ENCODE measurements at regions not wholly inside any gene's neighbourhood (a gene's known extent, or its start where the extent isn't known, plus 50 kb on each side); places are given as distances from the start of the nearest gene placed in this dataset.
"Not testable (repeated sequence)": the region's sequence is repeated elsewhere in the genome, so short reads cannot be mapped to it uniquely, and the experiment has no call there.

GRCh38 chr5:13198226-13198625, 746.3 kb downstream of the DNAH5 start:
- CTCF ChIA-PET (ENCODE audit: partially characterized antibody); H3K9me3 ChIP-seq (ENCODE audit: insufficient read depth in 2 of 2, low read depth in 1 of 2, low read length in 1 of 2); H3K4me3 ChIP-seq (ENCODE audit: extremely low read depth in 1 of 4, insufficient read depth in 2 of 4, low read depth in 3 of 4, low read length in 4 of 4); H3K14ac ChIP-seq (ENCODE audit: insufficient read length); H4K91ac ChIP-seq (replicated peaks; ENCODE audit: insufficient read length, low read length); H3K27ac ChIP-seq (ENCODE audit: low read depth, low read length); H3K27me3 ChIP-seq (replicated peaks in 1 of 4; ENCODE audit: control insufficient read depth in 3 of 4, extremely low read depth in 1 of 4, insufficient read depth in 3 of 4, low read length in 3 of 4); H3K18ac ChIP-seq (ENCODE audit: extremely low read depth, low read length); H2AFZ ChIP-seq (ENCODE audit: low read length); H2AK5ac ChIP-seq (ENCODE audit: low read depth, low read length); H3K9ac ChIP-seq (replicated peaks in 1 of 4; ENCODE audit: extremely low read depth in 1 of 4, low read depth in 3 of 4, low read length in 3 of 4); H3K79me2 ChIP-seq (ENCODE audit: control insufficient read depth in 1 of 2, insufficient read depth in 2 of 2, low read length in 2 of 2); H3K23ac ChIP-seq (ENCODE audit: insufficient read length); H3K4me1 ChIP-seq (replicated peaks in 1 of 4; ENCODE audit: control insufficient read depth in 3 of 4, insufficient read depth in 4 of 4, low read length in 3 of 4); POLR2A ChIA-PET (ENCODE audit: partially characterized antibody); H3K4ac ChIP-seq (replicated peaks; ENCODE audit: insufficient read length, low read depth, low read length); H2BK5ac ChIP-seq (ENCODE audit: low read depth, low read length); DNase-seq (ENCODE audit: low read depth in 1 of 2, low spot score in 2 of 2); H4K20me1 ChIP-seq (replicated peaks in 1 of 2; ENCODE audit: control insufficient read depth in 1 of 2, insufficient read depth in 2 of 2, low read length in 2 of 2); H3K56ac ChIP-seq (replicated peaks; ENCODE audit: insufficient read length, low read depth, low read length); H3K4me2 ChIP-seq (ENCODE audit: insufficient read depth in 1 of 2, low read depth in 2 of 2, low read length in 2 of 2); H4K8ac ChIP-seq (ENCODE audit: extremely low read depth, insufficient read depth, low read length); H3K23me2 ChIP-seq (ENCODE audit: low read depth, low read length); H3K79me1 ChIP-seq (ENCODE audit: low read depth, low read length); H2BK15ac ChIP-seq (ENCODE audit: low read length); H4K5ac ChIP-seq (ENCODE audit: insufficient read length, low read depth, low read length); H3K36me3 ChIP-seq (ENCODE audit: control insufficient read depth in 2 of 4, insufficient read depth in 4 of 4, low read length in 3 of 4); H2BK20ac ChIP-seq (ENCODE audit: low read length); FAIRE-seq; H2BK12ac ChIP-seq (ENCODE audit: low read depth, low read length); H2BK120ac ChIP-seq (replicated peaks; ENCODE audit: low read depth, low read length): not testable (repeated sequence)
- 92% methylated on average over 2 of the region's 2 CpGs; no CpG with 5 or more reads in 1 of the 2 experiments for WGBS, 2 experiments (ENCODE audit: extremely low coverage in 1 of 2, insufficient coverage in 1 of 2, insufficient read length in 1 of 2, insufficient replicate concordance in 2 of 2, low coverage in 1 of 2, low lambda C conversion rate in 2 of 2, missing lambda C conversion rate in 1 of 2)

All from H1 (cell line).